Epithelial cell of prostate (primary cell): ENCODE measurements at regions not wholly inside any gene's neighbourhood (a gene's known extent, or its start where the extent isn't known, plus 50 kb on each side); places are given as distances from the start of the nearest gene placed in this dataset.
"Not testable (repeated sequence)": the region's sequence is repeated elsewhere in the genome, so short reads cannot be mapped to it uniquely, and the experiment has no call there.

Source experiments
- DNase-seq: peaks from one replicate; pipeline ENCODE4 v3.0.0-alpha.2; 2011; ENCODE audit warnings: low read depth, low spot score
- H3K27ac ChIP-seq: fragments of 450-650 bp; 2 replicates; pipeline ENCODE4 v1.5.1; 2017; ENCODE audit warnings: mild to moderate bottlenecking

DNA sequence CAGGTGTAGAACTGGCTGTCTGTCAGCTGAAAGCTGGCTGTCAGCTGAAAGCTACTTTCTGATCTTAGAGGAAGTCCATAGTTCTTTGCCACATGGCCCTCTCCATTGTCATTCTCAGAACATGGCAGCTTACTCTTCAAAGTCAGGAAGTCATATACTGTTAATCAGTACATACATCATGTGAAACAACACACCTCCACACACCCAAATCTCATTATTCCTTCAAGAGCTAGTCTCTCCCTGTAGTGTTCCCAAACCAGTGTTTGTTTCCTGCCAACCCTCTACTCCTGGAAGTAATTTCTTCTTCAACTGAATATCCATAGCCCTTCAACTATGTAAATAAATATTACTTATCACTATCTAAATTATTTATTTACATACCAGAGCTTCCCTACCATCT, 58.9 kb downstream of the OR5AK2 start:
- H3K27ac ChIP-seq: no peak overlapping the region
- no peak for DNase-seq

DNA sequence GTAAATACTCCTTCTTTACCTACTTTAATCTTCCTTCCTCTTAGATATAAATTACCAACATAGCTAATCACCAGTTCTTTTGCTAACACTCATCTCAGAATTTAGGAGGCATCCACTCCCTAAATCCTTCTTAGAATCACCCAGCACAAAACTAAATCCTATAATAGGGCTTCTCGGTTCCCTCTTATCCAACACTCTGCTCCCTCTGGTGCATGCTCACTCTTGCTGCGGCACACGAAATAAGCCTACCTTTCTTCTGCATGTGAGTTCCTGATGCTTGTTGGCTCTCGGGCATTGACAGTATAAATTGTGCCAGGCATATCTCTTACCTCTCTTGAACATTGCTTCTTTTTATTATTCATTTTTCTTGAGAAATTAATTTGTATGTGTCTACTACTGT, 61.0 kb downstream of the OR5AK2 start:
- DNase-seq: no peak
- H3K27ac ChIP-seq: no peak overlapping the region

DNA sequence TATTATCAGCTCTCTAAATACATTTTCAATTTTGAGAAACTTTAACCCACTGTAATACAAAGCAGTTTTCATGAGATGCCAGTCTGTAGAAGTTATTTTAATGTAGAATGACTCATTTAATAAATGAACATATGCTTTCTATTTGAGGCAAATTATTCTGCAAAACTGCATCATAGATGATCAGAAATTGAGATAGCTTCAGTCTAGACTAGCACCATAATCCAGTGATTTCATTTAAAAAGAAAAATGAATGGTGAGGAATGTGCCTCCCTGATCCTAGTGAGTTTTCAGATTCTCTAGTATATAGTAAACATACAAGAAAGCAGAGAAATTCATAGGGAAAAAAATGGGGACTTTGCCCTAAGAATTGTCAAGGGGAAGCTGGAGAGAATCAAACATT, 66.1 kb downstream of the OR5AK2 start:
- H3K27ac ChIP-seq: no peak overlapping the region
- DNase-seq: no peak

DNA sequence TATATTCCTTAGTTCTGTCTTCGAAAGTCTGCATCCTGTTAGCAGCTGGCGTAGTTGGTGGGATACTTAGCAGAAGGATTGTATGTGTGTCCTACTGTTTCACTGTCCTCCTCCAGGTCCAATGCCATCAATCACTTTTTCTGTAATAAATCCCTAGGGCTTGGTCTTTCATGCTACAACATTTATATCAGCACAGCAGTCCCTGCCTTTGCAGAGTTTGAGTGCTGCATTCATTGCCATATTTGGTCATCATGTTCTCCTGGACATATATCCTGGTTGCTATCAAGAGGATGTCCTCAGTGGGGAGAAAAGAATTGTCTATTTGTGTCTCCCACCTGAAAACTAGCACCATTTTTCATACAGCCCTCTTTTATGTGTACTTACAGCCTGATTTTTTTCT, 67.0 kb downstream of the OR5AK2 start:
- no peak for DNase-seq
- H3K27ac ChIP-seq: no peak overlapping the region

DNA sequence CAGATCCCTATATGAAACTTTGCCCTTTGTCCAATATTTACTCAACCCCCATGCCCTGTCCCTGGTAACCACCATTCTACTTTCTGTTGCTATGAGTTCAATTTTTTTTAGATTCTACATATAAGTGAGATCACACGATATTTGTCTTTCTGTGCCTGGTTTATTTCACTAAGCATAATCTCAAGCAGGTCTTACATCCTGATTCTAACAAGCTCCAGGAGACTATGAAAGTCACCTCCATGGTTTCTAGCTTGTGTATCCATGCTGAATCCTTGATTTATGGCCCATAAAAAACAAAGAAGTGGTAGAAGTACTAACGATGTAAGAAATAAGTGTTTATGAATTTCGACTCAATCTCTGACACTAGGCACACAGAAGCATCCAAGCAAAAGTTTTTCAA, 68.0 kb downstream of the OR5AK2 start:
- DNase-seq: no peak
- H3K27ac ChIP-seq: no peak overlapping the region

DNA sequence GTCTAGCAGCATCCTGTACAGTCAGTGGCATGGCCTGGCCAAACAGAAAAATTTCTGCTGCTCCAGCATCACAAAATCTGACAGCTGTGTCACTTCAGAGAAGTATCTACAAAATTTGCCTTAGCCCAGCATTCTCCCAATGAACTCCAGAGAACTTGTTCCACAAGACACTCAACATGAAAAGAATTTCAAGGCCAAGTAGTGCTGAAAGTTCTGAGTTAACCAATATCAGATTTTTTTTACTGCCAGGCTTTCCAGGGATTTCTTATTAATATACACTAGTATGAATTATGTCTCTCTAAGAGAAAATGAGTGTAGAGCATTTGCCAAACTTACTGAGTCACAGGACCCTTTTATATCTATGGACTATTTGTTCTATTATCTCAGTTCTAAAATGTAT, 68.8 kb downstream of the OR5AK2 start:
- no peak for DNase-seq
- H3K27ac ChIP-seq: no peak overlapping the region

DNA sequence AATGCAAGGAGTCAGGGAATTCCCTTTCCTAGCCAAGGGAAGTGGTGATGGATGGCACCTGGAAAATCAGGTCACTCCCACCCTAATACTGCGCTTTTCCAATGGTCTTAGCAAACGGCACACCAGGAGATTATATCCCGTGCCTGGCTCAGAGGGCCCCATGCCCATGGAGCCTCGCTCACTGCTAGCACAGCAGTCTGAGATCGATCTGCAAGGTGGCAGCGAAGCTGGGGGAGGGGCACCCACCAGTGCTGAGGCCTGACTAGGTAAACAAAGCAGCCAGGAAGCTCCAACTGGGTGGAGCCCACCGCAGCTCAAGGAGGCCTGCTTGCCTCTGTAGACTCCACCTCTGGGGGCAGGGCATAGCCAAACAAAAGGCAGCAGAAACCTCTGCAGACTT, 74.2 kb downstream of the OR5AK2 start:
- H3K27ac ChIP-seq, DNase-seq: not testable (repeated sequence)

DNA sequence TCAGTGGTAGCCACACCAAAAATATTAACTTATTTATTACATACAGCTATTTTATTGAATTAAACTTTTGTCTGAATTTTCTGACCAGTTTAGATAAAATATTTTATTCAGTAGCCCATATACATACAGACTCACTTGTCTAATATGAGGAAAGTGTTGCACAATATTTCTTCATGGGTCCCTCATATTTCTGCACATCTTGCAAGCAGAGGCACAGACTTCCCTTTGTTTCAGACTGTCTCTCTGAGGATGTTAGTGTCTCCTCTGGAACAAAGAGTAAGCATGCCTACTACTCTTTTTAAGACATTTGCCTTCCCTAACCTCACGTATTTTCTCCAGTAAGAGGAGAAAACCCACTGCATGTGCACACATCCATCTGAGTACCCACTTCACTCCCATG, 81.2 kb downstream of the OR5AK2 start:
- no peak for DNase-seq

DNA sequence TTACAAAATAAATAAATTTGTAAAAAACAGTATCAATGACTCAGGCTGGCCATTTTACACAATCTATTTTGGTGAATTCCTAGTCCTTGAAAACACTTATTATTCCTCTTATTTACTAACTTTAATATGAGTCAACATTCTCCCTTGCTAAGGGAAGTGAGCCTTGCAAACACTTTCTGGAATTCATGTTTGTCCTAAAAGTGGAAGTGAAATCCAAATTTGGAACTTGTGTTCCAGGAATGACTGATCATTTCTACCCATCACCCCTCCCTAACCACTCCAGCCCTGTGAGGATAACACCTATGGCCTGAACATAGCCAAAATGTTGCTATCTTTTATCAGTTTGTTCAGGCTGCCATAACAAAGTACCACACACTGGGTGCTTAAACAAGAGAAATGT, 83.1 kb downstream of the OR5AK2 start:
- H3K27ac ChIP-seq: peak overlapping the region; percentile 83
- DNase-seq: no peak

More for the DNA sequence above, 81.2 kb downstream of the OR5AK2 start:
- H3K27ac ChIP-seq: no peak overlapping the region

DNA sequence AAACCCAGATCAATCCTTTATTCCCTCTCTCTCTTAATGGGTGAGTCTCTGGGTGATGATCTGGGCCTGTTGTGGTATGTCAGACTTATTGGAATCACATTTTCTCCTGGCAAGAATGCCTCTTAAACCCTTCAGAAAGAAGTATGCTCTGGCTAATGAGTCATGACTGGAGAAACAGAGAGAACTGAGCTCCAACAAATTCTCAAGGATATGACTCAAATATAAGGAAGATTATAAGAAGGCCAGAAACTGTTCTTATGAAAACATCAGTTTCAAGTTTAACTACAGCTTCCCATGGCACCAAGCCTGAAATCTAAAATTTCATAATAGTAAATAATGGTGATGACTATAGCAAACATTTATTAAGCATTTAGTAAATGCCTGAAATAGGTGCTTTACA, 83.9 kb downstream of the OR5AK2 start:
- peak overlapping the region; percentile 83 for H3K27ac ChIP-seq
- peak; percentile 96 for DNase-seq

DNA sequence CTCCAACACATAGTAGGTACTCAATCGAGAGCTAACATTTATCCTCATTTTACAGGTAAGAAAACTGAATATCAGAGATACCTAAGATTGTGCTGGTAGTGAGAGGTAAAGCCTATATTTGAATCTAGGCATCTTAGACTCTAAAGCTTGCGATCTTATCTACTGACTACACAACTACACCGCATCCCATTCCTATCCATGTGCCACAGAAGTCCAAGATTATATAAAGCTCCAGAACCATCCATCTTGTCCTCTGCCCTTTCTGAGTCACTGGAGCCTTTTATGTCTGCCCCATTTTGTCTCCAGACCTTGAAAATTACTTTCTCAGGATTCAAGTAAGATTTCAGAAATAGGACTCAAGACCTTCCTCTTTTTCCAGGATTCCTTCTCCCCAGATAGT, 84.4 kb downstream of the OR5AK2 start:
- peak overlapping the region; percentile 83 for H3K27ac ChIP-seq
- DNase-seq: no peak

DNA sequence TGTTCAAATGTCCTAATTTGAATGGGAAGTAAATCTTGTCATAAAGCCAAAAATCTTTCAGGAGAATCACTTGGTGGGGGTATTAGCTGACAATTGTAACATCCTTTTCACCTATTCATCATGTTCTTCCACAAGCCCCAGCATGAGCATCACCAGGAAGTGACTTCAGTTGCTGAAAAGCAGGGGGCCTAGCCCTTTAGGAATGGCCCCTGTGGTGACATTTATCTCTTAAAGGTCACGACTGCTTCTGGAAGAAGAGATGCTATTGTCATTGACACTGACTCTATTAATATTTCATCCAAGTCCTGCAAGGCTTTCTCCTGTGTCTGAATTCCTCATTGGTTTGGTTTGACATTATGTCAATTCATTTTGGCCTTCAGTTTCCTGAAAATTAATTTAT, 92.6 kb downstream of the OR5AK2 start:
- H3K27ac ChIP-seq: no peak overlapping the region
- DNase-seq: no peak

DNA sequence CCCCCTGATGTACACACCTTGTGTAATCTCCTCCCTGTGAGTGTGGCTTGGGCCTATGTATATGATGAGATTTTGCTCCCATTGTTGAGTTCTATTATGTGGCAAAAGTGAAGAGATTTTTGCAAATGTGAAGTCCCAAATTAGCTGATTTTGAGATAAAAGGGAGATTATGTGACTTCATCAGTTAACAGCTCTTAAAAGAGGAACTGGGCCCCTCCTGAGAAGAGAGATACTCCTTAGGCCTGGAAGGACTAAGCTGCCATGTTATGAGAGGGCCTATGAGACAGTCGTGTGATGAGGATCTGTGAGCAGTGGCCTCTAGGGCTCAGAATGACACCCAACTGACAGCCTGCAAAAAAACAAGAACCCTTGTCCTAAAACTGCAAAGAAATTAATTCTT, 93.4 kb downstream of the OR5AK2 start:
- H3K27ac ChIP-seq: no peak overlapping the region
- no peak for DNase-seq

DNA sequence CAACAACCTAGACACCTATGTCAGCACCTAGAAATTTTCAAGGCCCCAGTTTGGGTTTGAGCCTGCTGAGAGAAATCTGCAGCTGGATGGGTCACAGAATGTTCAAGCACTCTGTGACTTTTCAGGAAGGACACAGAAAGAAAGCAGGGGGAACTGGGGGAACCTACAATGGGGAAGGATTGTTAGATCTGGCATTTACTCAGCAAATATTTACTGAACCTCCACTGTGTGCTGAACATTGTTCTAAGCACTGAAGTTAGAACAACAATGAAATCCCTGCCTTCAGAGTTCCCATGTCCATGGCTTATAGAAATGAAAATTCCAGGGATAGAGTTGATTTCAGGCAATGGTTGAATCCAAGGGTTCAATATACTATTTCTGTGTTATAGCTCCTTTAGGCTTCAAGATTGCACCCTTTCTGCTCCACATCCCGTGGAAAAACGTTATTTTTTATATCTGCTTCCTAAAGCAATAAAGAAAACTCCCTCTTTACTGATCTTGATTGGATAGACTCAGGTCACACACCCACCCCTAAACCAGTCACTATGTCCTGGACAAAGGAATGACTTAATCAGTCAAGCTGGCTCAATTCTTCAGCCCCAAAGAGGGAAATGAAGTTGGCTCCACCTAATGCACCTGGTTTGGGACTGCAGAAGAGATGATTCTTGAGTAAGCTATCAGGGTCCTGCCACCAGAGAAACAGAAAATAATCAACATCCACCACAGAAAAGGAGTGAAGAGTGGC, 95.1 kb downstream of the OR5AK2 start:
- no peak overlapping the region for H3K27ac ChIP-seq
- no peak for DNase-seq

DNA sequence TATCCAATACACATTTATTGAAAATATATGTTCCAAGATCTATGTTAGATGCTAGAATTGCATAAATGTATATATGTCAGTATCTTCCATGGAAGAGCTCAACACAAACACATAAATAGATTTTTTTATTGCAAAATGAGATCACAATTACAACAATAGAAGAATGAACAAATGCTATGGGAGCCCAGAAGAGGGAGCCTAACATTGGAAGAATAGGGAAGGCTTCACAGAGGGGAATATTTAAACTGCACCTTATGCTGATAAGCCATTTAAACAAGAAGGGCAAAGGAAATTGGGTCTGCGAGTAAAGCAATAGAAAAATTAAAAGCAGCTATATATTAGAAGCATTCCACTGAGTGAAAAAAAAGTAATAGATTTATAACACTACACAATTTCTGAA, 96.1 kb upstream of the LRRC55 start:
- no peak overlapping the region for H3K27ac ChIP-seq
- DNase-seq: no peak

DNA sequence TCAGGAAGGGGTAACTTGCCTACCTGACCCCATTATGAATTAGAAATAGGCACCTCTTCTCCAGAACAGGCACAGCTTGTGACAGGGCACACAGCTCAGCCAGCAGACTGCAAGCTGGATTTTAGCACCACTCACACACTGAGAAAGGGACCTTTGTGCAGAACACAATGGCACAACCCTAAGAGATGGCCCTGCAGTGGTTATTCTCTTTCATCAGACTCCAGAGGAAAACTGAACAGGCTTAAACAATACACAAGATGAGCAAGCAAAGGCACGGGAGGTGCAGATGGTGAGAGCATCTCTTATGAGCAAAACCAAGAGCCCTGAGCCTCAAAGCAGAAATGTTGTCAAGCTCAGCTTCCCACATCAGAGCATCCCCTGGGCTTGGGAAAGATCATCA, 93.8 kb upstream of the LRRC55 start:
- no peak overlapping the region for H3K27ac ChIP-seq
- DNase-seq: no peak

DNA sequence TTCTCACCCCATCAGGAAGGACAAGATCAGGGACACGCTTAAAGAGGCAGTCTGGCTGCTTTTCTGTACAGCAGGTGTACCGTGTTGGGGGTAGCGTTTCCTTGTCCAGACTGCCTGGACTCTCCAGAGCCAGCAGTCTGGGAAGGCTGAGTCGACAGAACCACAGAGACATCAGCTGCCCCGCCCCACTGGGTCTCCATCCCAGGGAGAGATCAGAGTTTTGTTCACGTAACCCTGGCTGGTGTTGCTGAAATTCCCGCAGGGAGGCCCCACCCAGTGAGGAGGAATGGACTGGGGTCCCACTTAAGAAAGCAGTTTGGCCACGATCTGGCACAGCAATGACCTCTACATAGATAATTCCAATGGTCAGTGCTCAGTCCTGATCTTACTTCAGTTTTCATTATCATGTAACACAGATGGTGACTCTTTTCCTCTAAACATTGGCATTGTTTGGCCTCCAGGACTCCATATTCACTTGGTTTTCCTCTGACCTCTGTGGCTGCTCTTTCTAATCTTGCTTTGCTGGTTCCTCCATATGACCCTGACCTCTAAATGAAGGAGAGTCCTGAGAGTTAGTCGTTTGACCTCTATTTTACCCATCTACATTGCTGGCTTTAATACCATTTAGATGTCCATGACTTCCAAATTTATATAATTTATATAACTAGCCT, 89.6 kb upstream of the LRRC55 start:
- no peak for DNase-seq
- H3K27ac ChIP-seq: no peak overlapping the region

DNA sequence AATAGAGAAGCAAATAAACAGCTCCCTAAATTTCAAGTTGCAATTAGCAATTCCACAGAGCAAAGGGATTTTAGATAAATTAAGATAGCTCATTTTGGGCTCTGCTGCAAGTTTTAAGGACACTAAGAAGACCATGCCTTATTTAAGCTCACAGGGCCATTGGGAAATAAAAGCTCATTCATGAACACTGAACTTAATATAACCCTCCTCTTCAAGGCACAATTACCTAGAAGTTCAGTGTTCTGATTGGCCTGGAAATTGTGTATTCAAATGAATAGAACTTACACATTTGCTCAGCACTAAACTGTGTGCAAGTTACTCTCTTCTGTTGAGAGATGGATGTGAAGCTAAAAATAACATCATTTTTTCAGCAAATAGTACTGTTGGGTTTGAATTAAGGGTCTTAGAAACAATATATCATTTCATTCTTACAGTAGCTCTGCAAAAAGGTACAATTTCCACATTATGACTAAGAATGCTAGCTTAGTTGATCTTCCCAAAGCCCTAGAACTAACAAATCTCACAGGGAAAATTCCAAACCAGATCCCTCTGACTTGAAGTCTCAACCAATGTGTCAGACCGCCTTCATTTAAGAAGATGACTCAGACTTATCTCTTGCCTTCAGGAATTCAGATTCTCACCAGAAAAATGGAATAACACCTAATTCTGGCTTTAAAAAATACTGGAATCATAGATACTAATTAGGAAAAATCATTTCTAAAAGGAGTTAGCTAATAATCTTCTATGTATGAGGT, 87.4 kb upstream of the LRRC55 start:
- DNase-seq: no peak
- H3K27ac ChIP-seq: no peak overlapping the region

DNA sequence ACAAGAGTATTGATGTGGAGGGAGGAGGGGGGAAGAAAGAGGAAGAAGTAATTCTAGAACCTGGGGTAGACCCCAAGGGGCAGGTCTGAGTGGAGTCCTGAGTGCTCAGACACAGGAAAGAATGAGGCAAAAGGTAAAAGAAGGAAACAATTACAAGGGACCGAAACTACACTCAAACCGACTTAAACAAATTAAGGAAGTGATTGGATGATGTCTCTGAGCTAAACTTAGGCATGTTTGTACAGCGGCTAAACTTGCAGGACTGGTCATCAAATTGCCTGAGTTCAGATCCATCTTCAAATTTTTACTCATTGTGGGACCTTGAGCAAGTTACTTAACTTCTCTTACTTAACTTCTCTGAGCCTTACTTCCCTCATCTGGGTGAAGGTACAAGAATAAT, 86.3 kb upstream of the LRRC55 start:
- H3K27ac ChIP-seq: no peak overlapping the region
- no peak for DNase-seq

DNA sequence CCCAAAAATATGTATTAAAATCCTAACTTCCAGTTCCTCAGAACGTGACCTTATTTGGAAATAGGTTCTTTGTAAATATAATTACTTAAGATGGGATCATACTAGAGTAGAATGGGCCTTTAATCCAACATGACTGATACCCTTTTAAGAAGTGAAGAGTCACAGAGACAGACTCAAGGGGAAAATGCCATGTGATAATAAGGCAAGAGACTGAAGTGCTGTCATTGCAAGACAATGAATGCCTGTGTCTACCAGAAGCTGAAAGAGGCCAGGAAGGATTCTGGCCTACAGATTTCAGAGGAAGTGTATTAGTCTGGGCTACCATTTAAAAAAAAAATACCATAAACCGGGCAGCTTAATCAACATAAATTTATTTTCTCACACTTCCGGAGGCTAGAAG, 85.9 kb upstream of the LRRC55 start:
- no peak overlapping the region for H3K27ac ChIP-seq
- DNase-seq: no peak

DNA sequence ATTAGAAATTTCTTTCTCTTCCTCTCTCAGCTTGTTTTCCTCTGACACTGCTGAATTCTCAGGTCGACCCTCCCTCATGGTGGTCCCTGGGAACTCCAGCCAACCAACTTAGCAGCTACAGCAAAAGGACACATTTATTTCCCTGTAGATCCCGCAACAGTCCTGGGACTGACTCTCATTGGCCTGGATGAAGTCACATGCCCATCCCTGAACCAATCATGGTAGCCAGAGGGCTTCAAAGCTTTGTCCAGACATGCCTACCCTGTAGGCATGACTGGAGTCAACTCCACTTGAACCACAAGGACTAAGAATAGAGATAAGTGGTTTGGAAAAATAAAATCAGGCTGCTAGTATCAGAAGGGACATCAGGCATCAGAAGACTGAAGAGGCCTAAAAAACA, 84.6 kb upstream of the LRRC55 start:
- H3K27ac ChIP-seq: no peak overlapping the region
- no peak for DNase-seq
